ENCODE measurements at regions not wholly inside any gene's neighbourhood (a gene's known extent, or its start where the extent isn't known, plus 50 kb on each side); places are given as distances from the start of the nearest gene placed in this dataset.

- no peak for TF ChIP-seq CTCF (IDR thresholded peaks at IDR 0.05)
- intact Hi-C loops (cut with DNase I; ENCODE audit: low total_unique reads), result no loop called here
- DNase-seq, result peak; percentile 44 to 84
- H3K9me3 ChIP-seq, result no peaks in the 10 kb centered on the region
- no peaks in the 10 kb centered on the region for H3K36me3 ChIP-seq
- peaks cover 4 to 32% (median 19%) of the 10 kb centered on the region in 4 donors for H3K4me1 ChIP-seq
- no peaks in the 10 kb centered on the region for H3K27me3 ChIP-seq
- H3K27ac ChIP-seq, result peak overlapping the region; percentile 55 to 75
- peak overlapping the region; percentile 17 to 19 for H3K4me3 ChIP-seq
These were observed 107.6 kb downstream of the ETS2 start for GRCh38 chr21:38913120-38913892.

GRCh38 chr21:38912789-38913119 lies 107.0 kb downstream of the ETS2 start:
- no peaks in the 10 kb centered on the region for H3K9me3 ChIP-seq
- no peaks in the 10 kb centered on the region for H3K36me3 ChIP-seq
- DNase-seq, result no peak
- peaks cover under 1 to 32% (median 20%) of the 10 kb centered on the region in 4 donors for H3K4me1 ChIP-seq
- H3K27ac ChIP-seq, result peak overlapping the region; percentile 55 to 75
- intact Hi-C loops (cut with DNase I; ENCODE audit: low total_unique reads), result no loop called here
- TF ChIP-seq CTCF (IDR thresholded peaks at IDR 0.05), result no peak
- H3K4me3 ChIP-seq, result peak overlapping the region; percentile 17 to 19
- no peaks in the 10 kb centered on the region for H3K27me3 ChIP-seq

- TF ChIP-seq CTCF (IDR thresholded peaks at IDR 0.05), result no peak
- Histone ChIP-seq H3K27me3 (no peaks in the 10 kb centered on the region), H3K36me3 (no peaks in the 10 kb centered on the region), H3K4me3 (no peak overlapping the region), H3K4me1 (peaks cover 0 to 33% (median 26%) of the 10 kb centered on the region in 4 donors), H3K27ac (peak overlapping the region; percentile 55 to 75), H3K9me3 (no peaks in the 10 kb centered on the region)
- no peak for DNase-seq
- intact Hi-C loops (cut with DNase I; ENCODE audit: low total_unique reads), result no loop called here
These were observed 106.4 kb downstream of the ETS2 start for GRCh38 chr21:38912102-38912629.

GRCh38 chr21:38911484-38912101 lies 105.9 kb downstream of the ETS2 start:
- Histone ChIP-seq H3K27ac (peak overlapping the region; percentile 55 to 75), H3K4me3 (no peak overlapping the region), H3K27me3 (no peaks in the 10 kb centered on the region), H3K9me3 (no peaks in the 10 kb centered on the region), H3K4me1 (peaks cover 0 to 39% (median 31%) of the 10 kb centered on the region in 4 donors), H3K36me3 (no peaks in the 10 kb centered on the region)
- no peak for TF ChIP-seq CTCF (IDR thresholded peaks at IDR 0.05)
- no peak for DNase-seq
- intact Hi-C loops (cut with DNase I; ENCODE audit: low total_unique reads), result no loop called here

GRCh38 chr21:38910390-38911067 lies 104.8 kb downstream of the ETS2 start:
- Histone ChIP-seq H3K4me3 (no peak overlapping the region), H3K27me3 (no peaks in the 10 kb centered on the region), H3K36me3 (no peaks in the 10 kb centered on the region), H3K27ac (peak overlapping the region; percentile 23 to 75), H3K9me3 (no peaks in the 10 kb centered on the region), H3K4me1 (peaks cover 0 to 46% (median 32%) of the 10 kb centered on the region in 4 donors)
- no peak for DNase-seq
- no peak for TF ChIP-seq CTCF (IDR thresholded peaks at IDR 0.05)
- intact Hi-C loops (cut with DNase I; ENCODE audit: low total_unique reads), result no loop called here
